ENCODE measurements at regions not wholly inside any gene's neighbourhood (a gene's known extent, or its start where the extent isn't known, plus 50 kb on each side); places are given as distances from the start of the nearest gene placed in this dataset.

GRCh38 chr12:45658020-45658419 lies 71.5 kb upstream of the ARID2 start:
- BruUV-seq (replicated peaks), result no TSS peak
- no peaks in the 10 kb centered on the region for H3K9me3 ChIP-seq (replicated peaks; ENCODE audit: control insufficient read depth, insufficient read depth, low read depth, low read length)
- no peak overlapping the region for H2AFZ ChIP-seq (ENCODE audit: low read depth, low read length)
- POLR2A ChIA-PET, result interaction anchor here (0.6 kb wide), 1 partner anchor 389 kb away, joined by 3 read pairs; no protein-coding TSS in a partner anchor
- TF ChIP-seq E2F8 (IDR thresholded peaks at IDR 0.05; ENCODE audit: low read depth, partially characterized antibody) (no peak), NELFE (IDR thresholded peaks at IDR 0.05; ENCODE audit: insufficient read depth, insufficient read length) (no peak), HNRNPUL1 (IDR thresholded peaks at IDR 0.05; ENCODE audit: low read length) (no peak), SP1 (CRISPR knock-in tag; IDR thresholded peaks at IDR 0.05) (no peak), STAG1 (CRISPR knock-in tag; IDR thresholded peaks at IDR 0.05; ENCODE audit: borderline replicate concordance) (no peak), ZNF311 (CRISPR knock-in tag; IDR thresholded peaks at IDR 0.05) (no peak)
- CTCF ChIA-PET (ENCODE audit: low intra/inter-chr PET ratio), result no interaction called here
- H3K79me2 ChIP-seq (ENCODE audit: control insufficient read depth, insufficient read depth, low read length), result no peaks in the 10 kb centered on the region
- 1% methylated on average over 4 of the region's 4 CpGs for WGBS (ENCODE audit: insufficient coverage, low coverage, missing lambda C conversion rate)
- intact Hi-C loops (cut with micrococcal nuclease) (no loop called here), in situ Hi-C loops (cut with MboI) (no loop called here)
- no peaks in the 10 kb centered on the region for H4K20me1 ChIP-seq (replicated peaks; ENCODE audit: control insufficient read depth, insufficient read depth, low read length)
- ATAC-seq, result no peak
- no peak overlapping the region for H3K4me3 ChIP-seq
- no peak overlapping the region for H3K4me2 ChIP-seq (ENCODE audit: insufficient read depth, low read length)
- H3K4me1 ChIP-seq (replicated peaks in 1 of 2; ENCODE audit: control insufficient read depth in 2 of 2, insufficient read depth in 2 of 2, low read length in 2 of 2), result no peaks in the 10 kb centered on the region; a peak in 1 of 5 replicates
- no peaks in the 10 kb centered on the region for H3K9me1 ChIP-seq (ENCODE audit: control insufficient read depth, insufficient read depth, low read length)
- H3K27ac ChIP-seq (ENCODE audit: extremely low read depth, low read depth, low read length), result no peak overlapping the region
- no peak for DNase-seq (ENCODE audit: extremely low read depth in 1 of 4, low spot score in 3 of 4)
- no peaks in the 10 kb centered on the region; a peak in 1 of 5 replicates for H3K27me3 ChIP-seq (ENCODE audit: control insufficient read depth in 2 of 2, insufficient read depth in 2 of 2, low read length in 2 of 2)
- no peak overlapping the region for H3K9ac ChIP-seq (ENCODE audit: insufficient read depth in 1 of 2, low read depth in 2 of 2, low read length in 2 of 2)
- no peaks in the 10 kb centered on the region for H3K36me3 ChIP-seq (ENCODE audit: control insufficient read depth, insufficient read depth, low read length)
- no peak for FAIRE-seq

Measured in K562 (cell line).